HG03135 (cell line): ENCODE measurements at regions not wholly inside any gene's neighbourhood (a gene's known extent, or its start where the extent isn't known, plus 50 kb on each side); places are given as distances from the start of the nearest gene placed in this dataset.

Experiments
- ATAC-seq: cut with Tn5 transposase; IDR thresholded peaks from one replicate; pipeline ENCODE4 v1.9.1; 2021; ENCODE audit warnings: mild to moderate bottlenecking, moderate library complexity; ENCODE audit not compliant: unreplicated experiment

GRCh38 chr6:166775923-166776220 is 148.8 kb upstream of the RPS6KA2 start:
- ATAC-seq, result no peak

- no peak for ATAC-seq
Measured at GRCh38 chr6:166775180-166775922, 148.3 kb upstream of the RPS6KA2 start.

GRCh38 chr6:166774770-166775169 is 147.7 kb upstream of the RPS6KA2 start:
- no peak for ATAC-seq

GRCh38 chr6:166774292-166774691 is 147.2 kb upstream of the RPS6KA2 start:
- ATAC-seq, result no peak

GRCh38 chr6:166772518-166772917 is 145.5 kb upstream of the RPS6KA2 start:
- no peak for ATAC-seq

GRCh38 chr6:166771701-166772100 is 144.7 kb upstream of the RPS6KA2 start:
- no peak for ATAC-seq

GRCh38 chr6:166770216-166771116 is 143.4 kb upstream of the RPS6KA2 start:
- no peak for ATAC-seq

- no peak for ATAC-seq
Measured at GRCh38 chr6:166769648-166770047, 142.6 kb upstream of the RPS6KA2 start.

GRCh38 chr6:166768761-166769160 is 141.7 kb upstream of the RPS6KA2 start:
- ATAC-seq, result no peak

- no peak for ATAC-seq
Measured at GRCh38 chr6:166767230-166767629, 140.2 kb upstream of the RPS6KA2 start.

GRCh38 chr6:166766769-166767168 is 139.7 kb upstream of the RPS6KA2 start:
- ATAC-seq, result no peak

- no peak for ATAC-seq
Measured at GRCh38 chr6:166765234-166765541, 138.1 kb upstream of the RPS6KA2 start.

GRCh38 chr6:166764473-166765233 is 137.6 kb upstream of the RPS6KA2 start:
- ATAC-seq, result no peak

- ATAC-seq, result no peak
Measured at GRCh38 chr6:166763606-166764472, 136.8 kb upstream of the RPS6KA2 start.

GRCh38 chr6:166761801-166762200 is 134.8 kb upstream of the RPS6KA2 start:
- ATAC-seq, result no peak

GRCh38 chr6:166760288-166760687 is 133.2 kb upstream of the RPS6KA2 start:
- ATAC-seq, result no peak

- no peak for ATAC-seq
Measured at GRCh38 chr6:166758136-166758704, 131.2 kb upstream of the RPS6KA2 start.

GRCh38 chr6:166757232-166758135 is 130.4 kb upstream of the RPS6KA2 start:
- no peak for ATAC-seq
